GM12872 (cell line): ENCODE measurements at regions not wholly inside any gene's neighbourhood (a gene's known extent, or its start where the extent isn't known, plus 50 kb on each side); places are given as distances from the start of the nearest gene placed in this dataset.

ENCODE experiments used
- CTCF ChIP-seq: IDR thresholded peaks from 3 replicates; pipeline ENCODE4 v1.5.1; 2011; ENCODE audit warnings: low read depth, mild to moderate bottlenecking, low read length, moderate library complexity; ENCODE audit not compliant: insufficient read depth

- no peak for TF ChIP-seq CTCF
Observed at GRCh38 chr1:72586023-72586685, 303.8 kb upstream of the NEGR1 start.

GRCh38 chr1:72579629-72580028 lies 297.3 kb upstream of the NEGR1 start:
- no peak for TF ChIP-seq CTCF

GRCh38 chr1:72570815-72571214 lies 288.5 kb upstream of the NEGR1 start:
- no peak for TF ChIP-seq CTCF

- no peak for TF ChIP-seq CTCF
Observed at GRCh38 chr1:72568113-72568512, 285.8 kb upstream of the NEGR1 start.

- TF ChIP-seq CTCF, result no peak
Observed at GRCh38 chr1:72567521-72567920, 285.2 kb upstream of the NEGR1 start.

- TF ChIP-seq CTCF, result no peak
Observed at GRCh38 chr1:72564749-72565148, 282.4 kb upstream of the NEGR1 start.

GRCh38 chr1:72557446-72558049 lies 275.2 kb upstream of the NEGR1 start:
- TF ChIP-seq CTCF, result no peak
